ENCODE measurements at regions not wholly inside any gene's neighbourhood (a gene's known extent, or its start where the extent isn't known, plus 50 kb on each side); places are given as distances from the start of the nearest gene placed in this dataset.

DNA sequence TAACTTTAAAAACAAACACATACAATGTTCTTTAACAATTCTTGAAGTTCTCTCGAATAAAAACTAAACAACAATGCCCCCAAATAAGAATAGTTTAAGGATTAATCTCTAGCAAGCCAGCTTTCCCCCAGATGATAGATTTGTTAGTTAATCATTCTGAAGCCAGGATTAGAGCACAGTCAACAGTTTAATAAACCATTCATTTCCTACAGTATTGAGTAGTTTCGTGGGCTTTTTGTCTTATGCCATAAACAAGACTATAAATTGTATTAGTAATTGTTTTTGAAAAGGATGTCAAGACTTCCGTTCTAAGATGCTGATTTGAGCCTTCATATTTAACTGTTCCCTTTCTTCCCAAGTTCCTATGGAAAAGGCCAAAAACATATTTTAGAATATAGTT, 136.6 kb downstream of the PIK3R1 start:
- no peak for DNase-seq

GRCh38 chr5:68353605-68354004, 138.0 kb downstream of the PIK3R1 start:
- DNase-seq: no peak

DNA sequence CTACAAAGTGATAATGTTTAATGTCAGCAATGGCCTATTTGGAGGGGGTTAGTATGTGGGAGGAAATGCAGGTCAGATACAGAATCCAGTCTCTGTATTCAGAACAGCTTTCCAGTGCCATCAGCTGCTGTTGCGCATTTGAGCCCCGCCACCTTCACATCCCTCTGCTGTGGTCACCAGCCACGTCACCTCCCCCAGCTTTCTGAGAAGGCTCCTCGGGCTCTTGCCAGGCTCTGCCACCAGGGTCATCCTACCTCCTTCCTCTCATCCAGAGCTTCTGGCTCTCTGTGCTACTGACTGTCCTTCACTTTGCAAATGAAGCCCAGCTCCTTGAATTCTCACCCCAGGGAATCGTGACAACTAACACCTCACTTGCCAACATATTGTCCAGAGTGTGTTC, 138.8 kb downstream of the PIK3R1 start:
- DNase-seq: no peak

GRCh38 chr5:68356216-68356615, 140.7 kb downstream of the PIK3R1 start:
- no peak for DNase-seq

- no peak for DNase-seq
Measured at GRCh38 chr5:68356623-68357022, 141.1 kb downstream of the PIK3R1 start.

DNA sequence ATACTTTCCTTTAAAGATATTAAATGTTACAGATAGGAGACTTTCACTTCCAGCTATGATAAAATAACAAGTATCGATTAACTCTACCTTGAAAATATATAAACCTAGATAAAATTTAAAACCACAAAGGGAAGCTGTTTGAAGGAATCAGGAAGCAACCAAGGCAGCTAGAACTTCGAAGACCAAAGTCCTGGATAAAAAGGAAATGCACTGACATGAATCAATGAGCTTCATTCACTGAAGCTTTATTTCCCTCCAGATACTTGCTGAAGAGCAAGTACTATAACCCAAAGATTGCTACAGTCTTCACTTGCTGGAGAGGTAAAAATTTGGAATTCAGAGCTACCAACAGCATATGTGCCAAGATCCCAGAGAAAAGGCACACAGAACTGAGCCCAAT, 144.1 kb downstream of the PIK3R1 start:
- DNase-seq: no peak

GRCh38 chr5:68362331-68362730, 146.8 kb downstream of the PIK3R1 start:
- DNase-seq: no peak

DNA sequence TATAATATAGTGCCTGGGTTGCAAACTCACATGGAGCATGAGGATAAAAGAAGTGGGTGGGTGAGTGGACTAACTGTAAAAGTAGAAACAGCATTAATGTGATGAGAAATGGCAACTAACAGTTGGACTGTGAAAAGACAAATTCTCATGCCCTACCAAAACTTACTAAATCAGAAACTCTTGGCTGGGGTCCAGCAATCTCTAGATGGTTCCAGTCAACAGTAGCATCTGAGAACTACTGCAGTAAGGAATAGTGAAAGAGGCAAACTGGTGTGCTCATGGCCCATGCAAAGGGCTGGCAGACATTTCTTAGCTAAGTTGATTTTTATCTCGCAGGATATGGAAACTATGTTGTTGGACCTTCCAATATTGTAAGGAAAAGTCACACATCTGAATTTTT, 150.3 kb downstream of the PIK3R1 start:
- DNase-seq: no peak

GRCh38 chr5:68367287-68367686, 151.7 kb downstream of the PIK3R1 start:
- DNase-seq: no peak

DNA sequence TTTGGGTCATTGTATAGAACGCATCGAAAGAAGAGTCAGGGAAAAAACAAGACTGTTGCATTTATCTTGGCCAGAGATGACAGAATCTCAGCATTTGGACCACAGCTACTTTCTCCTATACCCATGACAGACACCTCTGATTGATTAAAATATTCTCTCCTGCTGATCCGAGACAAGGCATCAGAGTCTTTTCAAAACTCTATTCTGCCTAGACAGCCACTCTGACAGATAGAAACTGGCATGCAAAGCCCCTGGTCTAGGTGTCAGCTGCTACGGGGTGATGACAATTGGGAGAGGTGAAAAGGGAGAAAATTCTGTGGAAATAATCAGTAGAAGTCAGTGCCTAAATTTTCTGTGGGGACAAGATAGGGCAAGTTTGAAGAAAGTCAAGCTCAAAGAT, 152.2 kb downstream of the PIK3R1 start:
- no peak for DNase-seq

GRCh38 chr5:68368311-68369022, 152.9 kb downstream of the PIK3R1 start:
- DNase-seq: peak in 1 of 2 experiments; percentile 2

DNA sequence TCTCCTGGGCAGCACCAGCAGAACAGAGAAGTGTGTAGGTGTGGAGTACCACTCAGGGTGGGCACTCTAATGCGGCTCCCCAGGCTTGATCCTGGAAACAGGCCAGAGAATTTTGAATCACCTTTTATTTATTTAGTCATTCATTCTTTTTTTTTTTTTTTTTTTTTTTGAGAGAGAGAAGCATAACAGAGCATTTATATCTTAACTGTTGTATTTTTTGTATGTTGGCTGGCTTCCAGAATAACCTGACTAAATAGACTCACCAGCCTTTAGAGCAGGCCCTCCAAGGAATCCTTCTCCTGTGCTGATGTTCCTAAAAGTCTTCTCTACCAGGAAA, 153.4 kb downstream of the PIK3R1 start:
- no peak for DNase-seq

DNA sequence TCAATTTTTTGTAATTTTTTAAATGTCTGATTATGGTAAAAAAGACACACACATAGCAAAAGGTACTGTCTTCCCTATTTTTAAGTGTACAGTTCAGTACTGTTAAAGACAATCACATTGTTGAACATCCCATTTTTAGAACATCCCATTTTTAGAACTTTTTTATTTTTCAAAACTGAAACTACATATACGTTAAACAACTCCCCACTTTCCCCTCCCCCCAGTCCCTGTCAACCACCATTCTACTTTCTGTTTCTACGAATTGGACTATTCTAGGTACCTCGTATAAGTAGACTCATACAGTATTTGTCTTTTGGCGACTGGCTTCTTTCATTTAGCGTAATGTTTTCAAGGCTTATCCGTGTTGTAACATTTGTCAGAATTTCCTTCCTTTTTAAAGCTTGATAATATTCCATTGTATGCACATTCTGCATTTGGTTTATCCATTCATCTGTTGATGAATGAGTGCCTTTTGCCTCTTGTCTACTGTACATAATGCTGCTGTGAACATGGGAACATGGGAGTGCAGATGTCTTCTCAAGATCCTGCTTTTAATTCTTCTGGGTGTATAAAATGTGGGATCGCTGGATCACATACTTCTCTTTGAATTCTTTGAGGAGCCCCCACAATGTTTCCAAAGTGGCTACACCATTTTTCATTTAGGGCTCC, 154.0 kb downstream of the PIK3R1 start:
- DNase-seq: peak; percentile 33 to 37

DNA sequence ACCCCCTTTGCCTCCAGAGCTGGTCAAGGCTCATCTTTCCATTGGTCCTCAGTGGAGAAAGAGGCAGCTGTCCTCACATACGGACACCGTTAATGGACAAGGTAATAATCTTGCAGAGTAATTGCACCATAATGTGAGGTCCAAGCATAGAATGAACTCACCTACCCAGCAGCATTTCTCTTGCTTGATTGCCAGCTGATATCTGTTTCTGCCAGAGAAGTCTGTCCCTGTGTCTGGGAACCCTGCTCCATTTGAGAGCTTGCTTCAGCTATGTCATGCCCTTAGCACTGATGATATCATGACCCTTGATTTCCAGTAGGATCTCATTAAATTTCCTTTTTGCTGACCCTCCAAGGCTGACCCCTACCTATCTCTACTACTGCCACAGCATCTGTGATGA, 154.6 kb downstream of the PIK3R1 start:
- no peak for DNase-seq

GRCh38 chr5:68371607-68372006, 156.1 kb downstream of the PIK3R1 start:
- DNase-seq: no peak

GRCh38 chr5:68372161-68372560, 156.6 kb downstream of the PIK3R1 start:
- DNase-seq: no peak

DNA sequence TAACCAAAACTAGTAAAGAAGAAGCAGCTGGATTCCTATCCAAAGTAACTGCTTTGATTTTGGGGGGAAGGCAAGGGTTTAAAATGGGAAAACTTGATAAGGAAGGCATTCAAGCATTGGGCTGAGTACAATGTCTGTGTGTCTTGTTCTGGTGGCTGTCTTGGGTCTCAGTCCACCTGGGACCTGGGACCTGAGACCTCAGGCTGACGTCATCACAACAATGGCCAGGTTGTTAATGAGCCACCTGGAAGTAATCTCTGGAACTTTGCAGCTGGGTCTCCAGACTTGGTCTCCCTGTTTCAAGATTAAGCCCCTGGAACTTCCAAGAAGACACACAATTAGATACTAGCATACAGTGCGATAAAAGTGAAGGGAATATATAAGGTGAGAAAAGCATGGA, 157.5 kb downstream of the PIK3R1 start:
- DNase-seq: no peak

DNA sequence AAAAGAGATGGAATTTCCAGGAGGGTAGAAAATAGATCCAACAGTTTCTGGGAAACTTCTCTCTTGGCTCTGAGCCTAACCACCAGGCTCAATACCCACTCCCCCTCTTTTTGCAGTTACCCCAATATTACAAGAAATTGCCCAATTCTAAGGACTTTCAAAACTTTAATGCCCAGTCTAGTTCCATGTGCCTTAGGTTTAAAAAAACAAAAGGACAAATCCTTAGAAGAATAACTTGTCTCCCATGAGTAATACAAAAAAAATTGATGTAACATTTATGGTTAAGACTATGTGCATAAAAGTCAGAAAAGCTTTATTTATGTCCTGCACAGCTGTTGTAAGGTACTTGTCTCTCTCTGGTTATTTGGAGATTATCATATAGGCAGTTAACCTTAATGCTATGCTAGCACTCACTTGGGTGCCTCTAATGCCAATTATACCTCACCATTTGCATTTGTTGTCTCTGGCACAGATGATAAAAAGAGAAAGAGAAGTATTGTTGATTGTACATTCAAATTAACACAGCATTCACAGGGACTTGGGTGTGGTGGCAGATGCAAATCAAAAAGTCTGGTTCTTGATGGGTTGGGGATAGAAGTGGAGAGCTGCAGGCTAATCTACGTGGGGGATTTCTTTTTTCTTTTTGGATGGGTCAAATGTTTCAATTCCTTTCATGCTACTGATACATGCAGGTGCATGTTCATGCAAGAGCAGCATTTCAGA, 159.4 kb downstream of the PIK3R1 start:
- DNase-seq: no peak

DNA sequence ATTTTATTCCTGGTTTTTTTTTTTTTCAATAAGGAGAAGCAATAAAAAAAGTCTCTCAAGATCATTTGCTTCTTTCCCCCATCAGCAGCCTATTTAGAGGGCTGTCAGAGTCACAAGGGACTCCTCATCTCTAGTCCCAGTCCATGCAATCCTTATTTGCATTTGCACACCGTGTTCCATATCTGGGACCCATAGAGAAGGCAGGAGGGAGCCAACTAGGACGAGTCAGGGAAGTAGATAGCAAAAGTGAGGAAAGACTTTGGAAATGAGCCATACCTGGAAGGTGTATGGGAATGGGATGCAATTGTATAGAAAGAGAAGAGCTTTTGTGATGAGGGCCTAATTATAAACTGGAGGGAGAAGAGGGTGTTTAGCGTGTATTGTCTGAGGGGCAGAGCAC, 160.0 kb downstream of the PIK3R1 start:
- DNase-seq: no peak

DNA sequence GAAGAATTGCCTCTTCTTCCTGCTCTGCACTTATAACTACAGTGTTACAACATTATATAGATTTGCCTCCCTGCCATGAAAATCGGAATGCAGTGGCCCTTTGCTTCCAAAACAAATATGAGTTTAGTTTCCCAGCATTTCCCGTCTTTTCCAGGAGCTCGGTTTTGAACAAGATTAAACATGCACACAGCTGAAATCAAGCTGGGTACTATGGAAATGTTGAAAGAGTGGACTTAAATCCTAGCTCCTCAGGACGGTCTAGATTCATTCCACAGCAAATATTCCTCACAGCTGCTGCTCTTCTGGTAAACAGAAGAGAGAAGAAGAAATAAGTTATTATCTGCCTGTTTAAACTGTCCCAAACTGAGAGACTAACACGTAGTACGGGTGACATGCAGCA, 161.4 kb downstream of the PIK3R1 start:
- DNase-seq: no peak

- no peak for DNase-seq
Measured at GRCh38 chr5:68377733-68378132, 162.2 kb downstream of the PIK3R1 start.

- DNase-seq: no peak
Measured at GRCh38 chr5:68378204-68378820, 162.8 kb downstream of the PIK3R1 start.

GRCh38 chr5:68379275-68380036, 163.9 kb downstream of the PIK3R1 start:
- no peak for DNase-seq

All from activated CD4-positive, alpha-beta T cell treated with anti-CD3 and anti-CD28 coated beads, Interleukin-2, amount 50 U/mL, for 4 hours (primary cell).